OCI-LY1 (cell line): ENCODE measurements at regions not wholly inside any gene's neighbourhood (a gene's known extent, or its start where the extent isn't known, plus 50 kb on each side); places are given as distances from the start of the nearest gene placed in this dataset.

Experiments used
- H2AFZ ChIP-seq: fragments of 200-600 bp; sonication (generic), shearing (Covaris generic); 2 replicates; pipeline ENCODE4 v1.6.0; 2014; ENCODE audit warnings: antibody characterized with exemption, mild to moderate bottlenecking, low read length
- H3F3A ChIP-seq: fragments of 200-600 bp; sonication (generic), shearing (Covaris generic); 2 replicates; pipeline ENCODE4 v1.6.0; 2014; ENCODE audit warnings: mild to moderate bottlenecking, antibody characterized with exemption, low read length, moderate library complexity; ENCODE audit not compliant: insufficient read depth
- H3K27ac ChIP-seq: fragments of 200-600 bp; sonication (generic); 2 replicates; pipeline ENCODE4 v1.5.1; 2014; ENCODE audit warnings: low read length, mixed run types, mild to moderate bottlenecking, low read depth; ENCODE audit not compliant: poor library complexity, severe bottlenecking
- H3K27me3 ChIP-seq: fragments of 200-600 bp; sonication (generic); 2 replicates; pipeline ENCODE4 v1.6.0; 2014; ENCODE audit warnings: antibody characterized with exemption, mild to moderate bottlenecking, low read length, moderate library complexity; ENCODE audit not compliant: insufficient read depth
- H3K36me3 ChIP-seq: fragments of 200-600 bp; sonication (generic); 2 replicates; pipeline ENCODE4 v1.6.1; 2014; ENCODE audit warnings: mild to moderate bottlenecking, antibody characterized with exemption, low read length, moderate library complexity, mixed read lengths; ENCODE audit not compliant: insufficient read depth
- H3K4me1 ChIP-seq: fragments of 200-600 bp; sonication (generic); 2 replicates; pipeline ENCODE4 v1.5.1; 2014; ENCODE audit warnings: mild to moderate bottlenecking, low read length, moderate library complexity; ENCODE audit not compliant: insufficient read depth, severe bottlenecking
- H3K4me2 ChIP-seq: fragments of 200-600 bp; sonication (generic), shearing (Covaris generic); 2 replicates; pipeline ENCODE4 v1.6.1; 2014; ENCODE audit warnings: low read length
- H3K4me3 ChIP-seq: fragments of 200-600 bp; sonication (generic); 2 replicates; pipeline ENCODE4 v1.5.1; 2014; ENCODE audit warnings: low read length, low read depth, mild to moderate bottlenecking, mixed read lengths; ENCODE audit not compliant: poor library complexity, severe bottlenecking
- H3K79me2 ChIP-seq: fragments of 200-600 bp; shearing (Covaris generic); 2 replicates; pipeline ENCODE4 v1.6.1; 2016; ENCODE audit warnings: mixed run types, low read length, mixed read lengths; ENCODE audit not compliant: insufficient read depth
- H3K9ac ChIP-seq: fragments of 200-600 bp; sonication (generic), shearing (Covaris generic); 2 replicates; pipeline ENCODE4 v1.6.1; 2014; ENCODE audit warnings: mild to moderate bottlenecking, low read length, mixed read lengths
- H3K9me2 ChIP-seq: fragments of 200-600 bp; sonication (generic), shearing (Covaris generic); 2 replicates; pipeline ENCODE4 v1.6.1; 2014; ENCODE audit warnings: low read depth, mild to moderate bottlenecking, low read length, mixed read lengths
- H3K9me3 ChIP-seq: fragments of 200-600 bp; shearing (Covaris generic); 2 replicates; pipeline ENCODE4 v1.6.1; 2014; ENCODE audit warnings: low read length, mixed read lengths
- H4K20me1 ChIP-seq: fragments of 200-600 bp; sonication (generic), shearing (Covaris generic); 2 replicates; pipeline ENCODE4 v1.6.0; 2016; ENCODE audit warnings: mild to moderate bottlenecking, low read length; ENCODE audit not compliant: insufficient read depth
- CTCF ChIP-seq: fragments of 200-600 bp; sonication (generic), shearing (Covaris generic); IDR thresholded peaks from 2 replicates; pipeline ENCODE4 v1.5.1; 2017; ENCODE audit warnings: mild to moderate bottlenecking, antibody characterized with exemption, low read length, moderate library complexity, mixed read lengths
- EZH2 ChIP-seq: fragments of 200-600 bp; sonication (generic), shearing (Covaris generic); IDR thresholded peaks from 2 replicates; pipeline ENCODE4 v1.8.0; 2017; ENCODE audit warnings: borderline replicate concordance, mixed run types, mild to moderate bottlenecking, antibody characterized with exemption, low read length, moderate library complexity, mixed read lengths

GRCh38 chr13:61078976-61079770 is 336.5 kb downstream of the PCDH20 start:
- no peak overlapping the region for H3K9ac ChIP-seq
- TF ChIP-seq EZH2 (no peak), CTCF (no peak)
- H3K9me3 ChIP-seq: no peaks in the 10 kb centered on the region
- no peaks in the 10 kb centered on the region for H3K36me3 ChIP-seq
- no peaks in the 10 kb centered on the region for H3F3A ChIP-seq
- no peak overlapping the region for H3K4me2 ChIP-seq
- no peaks in the 10 kb centered on the region for H4K20me1 ChIP-seq
- no peak overlapping the region for H3K4me3 ChIP-seq
- no peaks in the 10 kb centered on the region for H3K4me1 ChIP-seq
- no peaks in the 10 kb centered on the region for H3K27me3 ChIP-seq
- no peak overlapping the region for H2AFZ ChIP-seq
- no peaks in the 10 kb centered on the region for H3K9me2 ChIP-seq
- no peaks in the 10 kb centered on the region for H3K79me2 ChIP-seq
- H3K27ac ChIP-seq: no peak overlapping the region

GRCh38 chr13:61052175-61052574 is 363.5 kb downstream of the PCDH20 start:
- Histone ChIP-seq H3F3A (no peaks in the 10 kb centered on the region), H3K79me2 (no peaks in the 10 kb centered on the region), H3K9ac (no peak overlapping the region), H3K9me3 (no peaks in the 10 kb centered on the region), H3K4me3 (no peak overlapping the region), H3K4me2 (no peak overlapping the region), H3K27ac (no peak overlapping the region), H3K9me2 (no peaks in the 10 kb centered on the region), H3K36me3 (no peaks in the 10 kb centered on the region), H3K4me1 (no peaks in the 10 kb centered on the region), H2AFZ (no peak overlapping the region), H3K27me3 (no peaks in the 10 kb centered on the region), H4K20me1 (no peaks in the 10 kb centered on the region)
- TF ChIP-seq EZH2 (no peak), CTCF (no peak)

DNA sequence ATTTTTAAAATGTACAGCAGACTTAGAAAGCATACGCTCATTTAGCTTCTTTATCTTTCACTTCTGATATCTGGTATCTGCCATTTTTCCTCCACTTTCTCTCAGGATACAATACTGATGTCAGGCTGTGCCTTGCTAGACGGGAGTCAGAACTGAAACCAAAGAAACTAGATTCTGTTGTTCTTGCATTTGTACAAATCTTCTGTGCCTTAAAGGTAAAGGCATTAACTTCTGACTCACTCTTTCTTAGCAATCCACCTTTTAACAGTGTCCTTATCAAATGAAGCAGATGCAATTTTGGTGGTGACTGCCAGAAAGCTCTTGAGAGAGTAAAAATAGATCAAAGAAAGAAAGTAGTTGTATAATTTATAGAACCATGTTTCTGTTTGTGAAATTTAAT is 370.4 kb downstream of the PCDH20 start:
- Histone ChIP-seq H3K27ac (no peak overlapping the region), H3K36me3 (no peaks in the 10 kb centered on the region), H3K27me3 (no peaks in the 10 kb centered on the region), H2AFZ (no peak overlapping the region), H3K9me2 (no peaks in the 10 kb centered on the region), H3K4me2 (no peak overlapping the region), H4K20me1 (no peaks in the 10 kb centered on the region), H3K4me1 (no peaks in the 10 kb centered on the region), H3K79me2 (no peaks in the 10 kb centered on the region), H3K4me3 (no peak overlapping the region), H3K9me3 (no peaks in the 10 kb centered on the region), H3K9ac (no peak overlapping the region), H3F3A (no peaks in the 10 kb centered on the region)
- TF ChIP-seq CTCF: no peak
- TF ChIP-seq EZH2: no peak
